Muscle of back (tissue), 3 donors: ENCODE measurements at regions not wholly inside any gene's neighbourhood (a gene's known extent, or its start where the extent isn't known, plus 50 kb on each side); places are given as distances from the start of the nearest gene placed in this dataset.

Experiments
- DNase-seq, 3 donors: peaks; one replicate each; pipeline versions ENCODE4 v3.0.0 to v3.0.0-alpha.2; 2013

- DNase-seq: no peak
Observed at GRCh38 chr14:56918849-56919574, 108.7 kb upstream of the OTX2 start.

GRCh38 chr14:56905282-56905681, 95.0 kb upstream of the OTX2 start:
- no peak for DNase-seq

GRCh38 chr14:56903304-56903969, 93.2 kb upstream of the OTX2 start:
- no peak for DNase-seq

- no peak for DNase-seq
Observed at GRCh38 chr14:56902385-56902784, 92.1 kb upstream of the OTX2 start.

GRCh38 chr14:56900726-56901125, 90.4 kb upstream of the OTX2 start:
- no peak for DNase-seq

GRCh38 chr14:56899829-56900228, 89.5 kb upstream of the OTX2 start:
- DNase-seq: no peak

- no peak for DNase-seq
Observed at GRCh38 chr14:56896922-56897321, 86.6 kb upstream of the OTX2 start.

- DNase-seq: no peak
Observed at GRCh38 chr14:56896231-56896630, 86.0 kb upstream of the OTX2 start.

- no peak for DNase-seq
Observed at GRCh38 chr14:56895154-56895553, 84.9 kb upstream of the OTX2 start.

GRCh38 chr14:56894591-56894991, 84.3 kb upstream of the OTX2 start:
- DNase-seq: no peak

- DNase-seq: no peak
Observed at GRCh38 chr14:56892959-56893358, 82.7 kb upstream of the OTX2 start.

GRCh38 chr14:56891226-56891625, 80.9 kb upstream of the OTX2 start:
- DNase-seq: no peak

- no peak for DNase-seq
Observed at GRCh38 chr14:56889705-56890104, 79.4 kb upstream of the OTX2 start.

GRCh38 chr14:56888274-56888673, 78.0 kb upstream of the OTX2 start:
- no peak for DNase-seq

GRCh38 chr14:56887216-56887615, 76.9 kb upstream of the OTX2 start:
- DNase-seq: no peak

GRCh38 chr14:56886471-56887062, 76.3 kb upstream of the OTX2 start:
- no peak for DNase-seq

- DNase-seq: no peak
Observed at GRCh38 chr14:56885825-56886224, 75.5 kb upstream of the OTX2 start.

GRCh38 chr14:56884617-56885016, 74.3 kb upstream of the OTX2 start:
- DNase-seq: no peak

- DNase-seq: no peak
Observed at GRCh38 chr14:56881181-56881580, 70.9 kb upstream of the OTX2 start.

- DNase-seq: no peak
Observed at GRCh38 chr14:56878766-56879165, 68.5 kb upstream of the OTX2 start.

- DNase-seq: no peak
Observed at GRCh38 chr14:56875104-56875675, 64.9 kb upstream of the OTX2 start.

GRCh38 chr14:56874375-56874774, 64.1 kb upstream of the OTX2 start:
- DNase-seq: no peak

- no peak for DNase-seq
Observed at GRCh38 chr14:56870336-56870735, 60.1 kb upstream of the OTX2 start.
